HG03025 (cell line): ENCODE measurements at regions not wholly inside any gene's neighbourhood (a gene's known extent, or its start where the extent isn't known, plus 50 kb on each side); places are given as distances from the start of the nearest gene placed in this dataset.
A peak's percentile ranks its signal among the peaks of the same experiment; 100 is the strongest.
"Not testable (repeated sequence)": the region's sequence is repeated elsewhere in the genome, so short reads cannot be mapped to it uniquely, and the experiment has no call there.

Experiments used
- ATAC-seq: cut with Tn5 transposase; IDR thresholded peaks from one replicate; pipeline ENCODE4 v1.9.1; 2021; ENCODE audit warnings: mild to moderate bottlenecking, moderate library complexity; ENCODE audit not compliant: unreplicated experiment, low FRiP score

- ATAC-seq, result no peak
Measured at GRCh38 chr2:64277101-64277849, 133.1 kb upstream of the PELI1 start.

DNA sequence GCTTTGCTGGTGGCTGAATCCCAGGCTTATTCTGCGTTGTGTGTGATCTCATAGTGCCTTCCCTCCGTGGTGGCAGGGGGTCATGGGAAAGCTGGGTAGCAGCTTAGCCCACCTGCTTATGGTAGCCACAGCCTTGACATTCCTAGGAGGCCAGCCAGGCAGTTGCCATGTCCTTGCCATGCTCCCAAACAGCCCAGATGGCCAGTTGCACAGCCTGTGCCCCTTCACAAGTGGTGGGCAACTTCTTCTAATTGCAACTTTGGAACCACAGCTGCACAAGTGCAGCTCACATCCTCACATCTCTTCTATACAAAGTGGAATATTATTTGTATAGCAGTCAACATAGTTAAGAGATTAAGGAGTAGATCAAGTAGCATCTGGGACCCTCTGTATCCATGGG lies 136.6 kb upstream of the PELI1 start:
- ATAC-seq, result not testable (repeated sequence)

DNA sequence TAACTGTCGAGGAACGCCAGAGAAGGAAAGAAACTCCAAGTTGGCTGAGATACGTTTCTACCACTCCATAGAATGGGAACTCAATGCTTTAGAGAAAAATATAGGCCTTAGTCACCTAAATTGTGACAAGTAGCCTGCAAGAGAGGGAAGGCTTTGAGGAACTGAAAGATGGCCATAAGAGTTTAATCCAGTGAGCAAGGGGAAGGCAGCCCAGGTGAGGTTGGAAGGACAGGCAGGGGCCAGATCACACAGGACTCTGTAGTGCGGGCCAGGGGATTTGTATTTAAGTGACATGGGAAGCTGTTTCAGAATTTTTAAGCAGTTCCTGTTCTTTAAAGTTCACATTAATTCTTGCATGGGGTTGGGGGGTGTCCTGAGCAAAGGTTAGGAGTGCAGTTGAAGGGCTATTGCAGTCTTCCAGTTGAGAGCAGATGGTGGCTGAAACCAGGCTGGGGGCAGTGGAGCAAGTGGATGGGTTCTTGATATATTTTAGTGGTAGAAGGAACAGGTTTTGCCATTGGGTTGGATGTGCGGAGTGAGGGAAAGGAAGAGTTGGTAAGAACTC lies 138.9 kb upstream of the PELI1 start:
- peak; percentile 25 for ATAC-seq

DNA sequence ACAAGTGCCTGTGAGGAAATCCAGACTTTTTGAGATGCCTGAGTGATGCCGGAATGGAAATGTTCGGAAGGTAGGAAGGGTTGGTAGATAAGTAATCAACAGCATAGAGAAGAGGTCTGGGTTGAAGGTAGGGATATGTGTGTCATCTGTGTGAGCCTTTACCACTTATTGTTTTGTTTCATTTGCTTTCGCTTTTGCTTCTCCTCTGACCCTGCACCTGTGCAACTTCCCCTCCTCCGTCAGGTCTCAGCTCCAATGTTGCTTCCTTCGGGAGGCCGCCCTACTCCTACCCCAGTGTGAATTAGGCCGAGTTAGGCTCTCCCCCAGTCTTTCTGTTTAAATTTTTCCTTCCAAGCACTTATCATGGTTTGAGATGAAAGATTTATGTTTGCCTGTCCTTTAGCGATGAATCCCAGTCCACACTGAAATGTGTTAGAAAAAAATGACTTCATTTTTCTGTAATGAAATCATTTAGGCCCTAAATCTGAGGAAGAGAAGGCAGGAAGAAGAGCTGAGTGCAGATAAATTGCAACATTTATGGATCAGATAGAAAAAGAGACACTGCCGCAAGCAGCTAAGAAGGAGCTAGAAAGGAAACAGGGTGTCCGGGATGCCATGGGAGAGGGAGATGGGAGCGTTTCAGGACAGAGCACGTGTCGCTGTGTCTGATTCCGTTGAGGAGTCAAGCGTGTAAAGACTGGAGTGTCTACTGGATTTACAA lies 139.6 kb upstream of the PELI1 start:
- ATAC-seq, result peak; percentile 88

- ATAC-seq, result no peak
Measured at GRCh38 chr2:64284751-64285150, 140.5 kb upstream of the PELI1 start.

DNA sequence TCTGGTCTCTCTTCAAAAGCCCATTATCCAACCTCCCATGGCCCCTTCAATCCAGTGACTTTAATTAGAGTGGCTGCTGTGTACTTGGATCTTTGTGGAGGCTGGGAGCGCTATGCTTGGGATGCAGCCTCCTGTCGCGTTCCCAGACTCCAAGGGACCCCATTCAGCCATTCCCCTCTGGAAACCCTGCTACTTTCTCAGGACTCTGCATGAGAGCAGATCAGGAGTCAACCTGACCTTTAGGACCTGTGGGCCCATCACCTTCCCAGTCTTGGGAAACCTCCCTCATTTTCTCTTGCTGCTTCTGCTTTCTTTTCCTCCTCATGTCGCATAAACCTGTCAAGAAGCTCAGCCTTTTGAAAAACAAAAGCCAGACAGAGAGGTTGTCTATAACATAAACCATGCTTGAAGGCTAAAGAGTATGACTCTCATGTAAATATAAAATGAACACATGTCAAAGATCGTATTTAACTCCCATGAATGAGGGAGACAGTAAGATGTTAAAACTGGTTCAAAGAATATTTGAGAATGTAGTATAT lies 143.1 kb upstream of the PELI1 start:
- ATAC-seq, result no peak

GRCh38 chr2:64288321-64289193 lies 144.3 kb upstream of the PELI1 start:
- ATAC-seq, result no peak

GRCh38 chr2:64289251-64289650 lies 145.0 kb upstream of the PELI1 start:
- no peak for ATAC-seq

DNA sequence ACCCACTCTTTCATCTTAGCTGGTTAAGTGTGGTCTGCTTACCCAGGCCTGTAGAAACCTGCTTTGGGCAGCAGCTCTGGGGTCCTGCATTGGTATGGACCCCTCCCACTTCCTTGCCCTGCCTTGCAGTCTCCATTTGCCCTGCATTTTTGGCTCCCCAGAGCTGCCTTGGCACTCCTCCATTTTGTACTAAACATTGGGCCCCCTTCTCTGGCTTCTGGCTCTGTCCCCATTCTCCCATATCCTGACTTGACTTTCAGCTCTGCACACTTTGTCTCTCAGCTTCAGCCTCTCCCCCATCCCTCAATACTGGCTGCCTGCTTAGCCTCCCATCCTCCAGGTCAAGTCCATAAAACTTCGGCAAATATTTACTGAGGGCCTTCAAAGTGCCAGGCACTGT lies 145.5 kb upstream of the PELI1 start:
- ATAC-seq, result no peak

DNA sequence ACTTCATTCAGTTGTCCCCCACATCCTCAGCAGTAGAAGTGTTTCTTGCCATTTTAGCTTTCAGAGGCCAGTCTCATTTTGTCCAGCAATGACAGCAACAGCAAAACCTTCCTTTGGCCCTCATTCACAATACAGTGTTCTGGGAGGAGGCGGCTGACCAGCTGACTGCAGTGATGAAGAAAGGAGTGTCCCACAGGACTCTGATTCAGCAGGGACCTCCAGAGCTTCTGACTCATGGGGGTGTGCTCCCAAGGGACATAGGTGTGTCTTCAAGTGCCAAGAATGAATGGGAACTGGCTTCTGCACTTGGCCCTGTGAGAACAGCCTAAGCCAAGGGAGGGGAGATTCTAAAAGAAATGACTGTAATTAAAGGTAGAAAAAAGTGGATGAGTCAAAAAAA lies 147.0 kb upstream of the PELI1 start:
- ATAC-seq, result no peak

DNA sequence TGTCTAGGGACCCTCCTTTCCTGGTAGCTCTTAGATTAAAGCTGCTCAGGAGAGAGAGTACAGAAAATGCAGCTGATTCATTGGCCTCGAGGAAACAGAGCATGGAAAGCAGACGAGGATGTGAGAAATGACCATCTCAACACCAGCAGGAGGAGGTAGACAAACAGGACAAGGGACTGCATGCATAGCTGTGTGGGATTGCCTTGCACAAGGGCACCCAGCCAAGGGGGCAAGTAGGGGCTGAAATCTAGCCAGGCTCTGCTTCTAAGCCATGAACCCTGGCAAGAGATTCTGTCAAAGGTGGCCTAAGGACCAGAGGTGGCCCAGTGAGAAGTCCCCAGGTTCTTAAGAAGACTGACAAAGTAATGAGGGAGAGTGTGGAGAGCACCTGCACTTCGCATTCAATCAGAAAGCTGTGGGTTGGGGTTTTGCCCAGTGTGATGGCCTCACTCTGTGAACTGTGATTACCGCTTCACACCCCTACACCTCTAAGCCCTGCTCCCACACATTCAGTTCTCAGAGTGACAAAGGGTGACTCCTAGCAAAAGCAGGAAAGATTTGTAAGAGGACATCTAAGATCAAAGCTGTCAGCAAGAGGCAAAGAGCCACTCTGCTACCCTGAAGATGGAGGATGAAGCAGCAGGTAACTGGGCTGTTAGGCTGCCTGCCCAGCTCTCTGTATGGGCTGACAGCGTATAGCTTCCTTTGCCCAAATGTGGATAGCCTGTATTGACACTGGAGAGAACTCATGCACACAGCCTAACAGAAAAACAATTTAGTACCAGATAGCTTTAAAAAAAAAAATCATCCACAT lies 151.3 kb upstream of the PELI1 start:
- ATAC-seq, result peak; percentile 78

DNA sequence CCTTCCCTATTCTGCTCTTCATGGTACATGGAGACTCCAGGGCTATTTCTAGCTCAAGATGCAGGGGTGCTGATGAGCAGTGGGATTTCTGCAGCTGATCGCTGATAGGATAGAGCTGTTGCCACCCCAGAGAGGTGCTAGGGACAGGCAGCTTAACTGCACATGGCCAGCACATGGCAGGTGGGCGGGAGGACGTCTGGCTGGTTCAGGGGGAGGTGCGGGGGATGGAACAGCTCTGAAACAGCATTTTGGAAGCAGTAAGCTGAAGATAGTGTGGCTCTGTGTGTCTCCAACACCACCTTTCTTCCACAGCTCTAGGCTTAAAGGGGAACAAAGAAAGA lies 151.9 kb upstream of the PELI1 start:
- peak; percentile 25 for ATAC-seq

DNA sequence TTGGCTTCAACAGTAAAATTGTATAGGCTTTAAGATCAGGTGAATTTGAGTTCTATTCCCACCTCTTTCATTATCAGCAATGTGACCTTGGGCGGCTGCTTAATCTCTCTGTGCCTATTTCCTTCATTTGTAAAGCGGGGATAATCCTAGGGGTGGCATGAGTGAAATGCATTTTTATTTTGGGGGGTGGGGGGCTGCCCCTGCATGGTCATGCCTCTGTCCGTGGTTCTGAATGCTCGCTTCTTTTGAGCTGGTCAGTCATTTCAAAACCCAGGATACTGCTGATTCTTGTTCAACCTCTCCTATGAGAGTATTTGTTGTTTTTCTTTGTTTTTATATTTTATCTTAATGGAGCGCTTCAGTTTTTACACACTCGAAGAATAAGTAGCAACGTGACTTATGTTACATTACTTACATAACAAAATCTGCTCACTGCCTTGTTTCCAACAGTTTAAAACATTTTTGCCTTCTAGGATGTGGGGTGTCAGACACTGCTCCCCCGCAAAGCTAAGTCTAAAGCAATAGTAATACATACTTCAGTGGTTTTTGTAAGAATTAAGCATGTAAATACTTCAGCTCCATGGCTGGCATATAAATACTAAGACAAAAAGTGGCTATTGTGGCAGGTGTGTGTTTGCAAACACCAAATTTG lies 152.6 kb upstream of the PELI1 start:
- ATAC-seq, result no peak

- ATAC-seq, result no peak
Measured at GRCh38 chr2:64298161-64298560, 153.9 kb upstream of the PELI1 start.

GRCh38 chr2:64300066-64300465 lies 153.9 kb upstream of the LGALSL start:
- no peak for ATAC-seq

- no peak for ATAC-seq
Measured at GRCh38 chr2:64303250-64303649, 150.7 kb upstream of the LGALSL start.

DNA sequence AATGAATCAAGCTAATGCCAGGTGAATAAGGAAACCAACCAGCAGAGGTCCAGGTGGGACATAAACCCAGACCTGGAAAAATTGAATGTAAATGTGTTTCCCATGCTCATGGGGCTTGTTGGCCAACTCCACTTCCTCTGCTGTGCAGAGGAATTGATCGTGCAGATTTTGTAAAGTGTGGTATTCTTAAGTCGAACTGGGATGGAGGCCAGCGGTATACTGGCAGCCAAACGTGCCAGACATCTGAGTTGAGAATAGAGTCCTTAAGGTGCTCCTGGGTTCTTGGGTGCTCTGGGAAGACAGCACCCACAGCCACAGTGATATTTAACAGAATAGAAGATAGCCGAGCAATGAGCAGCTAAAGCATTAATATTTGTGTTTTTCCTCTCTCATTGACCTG lies 146.5 kb upstream of the LGALSL start:
- ATAC-seq, result no peak

DNA sequence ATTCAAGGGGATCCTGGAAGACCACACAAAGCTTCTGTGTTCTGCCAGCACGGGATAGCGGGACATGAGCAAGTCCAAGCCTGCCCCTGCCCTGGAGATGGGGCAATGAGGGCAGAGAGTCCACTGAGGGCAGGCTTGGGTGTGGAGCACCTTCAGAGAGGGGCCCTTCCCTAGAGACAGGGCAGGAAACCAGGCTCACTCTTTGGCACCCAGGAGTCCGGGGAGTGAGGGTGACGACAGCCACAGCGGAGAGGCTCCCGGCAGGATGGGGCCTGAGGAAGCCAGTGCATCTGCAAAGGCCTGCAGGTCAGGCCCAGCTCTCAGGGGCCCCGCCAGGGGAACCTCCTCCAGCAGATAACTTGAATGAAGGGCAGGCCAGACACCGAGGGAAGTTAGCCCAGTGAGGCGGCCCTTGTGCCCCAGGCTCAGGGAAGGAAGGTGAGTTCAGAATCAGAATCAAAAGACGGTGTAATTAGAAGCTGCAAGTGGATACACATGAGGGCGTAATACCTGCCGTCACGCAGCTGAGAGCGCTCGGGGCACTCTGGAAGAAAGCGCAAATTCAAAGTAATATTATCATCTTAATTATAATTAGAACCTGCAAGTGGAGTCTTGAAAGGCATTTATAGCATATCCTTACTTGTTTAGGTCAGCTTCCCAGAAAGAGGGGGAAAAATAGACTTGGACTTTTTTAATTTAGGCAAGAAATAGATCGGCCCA lies 142.6 kb upstream of the LGALSL start:
- no peak for ATAC-seq
